Choroid plexus epithelial cell (primary cell): ENCODE measurements at regions not wholly inside any gene's neighbourhood (a gene's known extent, or its start where the extent isn't known, plus 50 kb on each side); places are given as distances from the start of the nearest gene placed in this dataset.
"Not testable (repeated sequence)": the region's sequence is repeated elsewhere in the genome, so short reads cannot be mapped to it uniquely, and the experiment has no call there.

Source experiments
- DNase-seq: peaks from one replicate; pipeline ENCODE4 v3.0.0-alpha.2; 2010; ENCODE audit warnings: low read depth
- H3K4me3 ChIP-seq: 2 replicates; pipeline ENCODE4 v1.5.1; 2011; ENCODE audit warnings: low read depth, mild to moderate bottlenecking, control low read depth, low read length, moderate library complexity
- TF ChIP-seq, protein P1 (sequence below): conservative IDR thresholded peaks from 2 replicates; pipeline ENCODE4 v1.5.1; 2011; ENCODE audit warnings: low read depth, mild to moderate bottlenecking, control low read depth, inconsistent platforms, low read length, moderate library complexity

DNA sequence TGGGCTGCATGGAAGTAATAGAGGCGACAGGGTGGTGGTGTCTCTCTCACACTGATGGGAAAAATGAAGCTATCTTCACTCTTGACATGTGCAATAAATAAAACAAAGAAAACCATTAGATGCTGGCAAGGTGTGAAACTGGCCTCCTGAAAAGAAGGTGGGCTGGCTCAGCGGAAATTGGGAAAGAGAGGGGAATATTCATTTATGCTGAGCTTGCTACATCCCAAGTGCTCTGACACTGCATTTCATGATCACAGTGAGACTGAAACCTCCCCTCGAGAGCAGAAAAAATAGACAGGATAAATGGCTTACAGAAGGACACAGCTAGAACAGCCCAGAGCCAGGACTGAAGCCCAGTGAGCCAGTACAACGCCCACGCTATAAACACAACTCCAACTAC lies 112.1 kb upstream of the SMLR1 start:
- H3K4me3 ChIP-seq = no peak overlapping the region
- TF ChIP-seq, protein P1, sequence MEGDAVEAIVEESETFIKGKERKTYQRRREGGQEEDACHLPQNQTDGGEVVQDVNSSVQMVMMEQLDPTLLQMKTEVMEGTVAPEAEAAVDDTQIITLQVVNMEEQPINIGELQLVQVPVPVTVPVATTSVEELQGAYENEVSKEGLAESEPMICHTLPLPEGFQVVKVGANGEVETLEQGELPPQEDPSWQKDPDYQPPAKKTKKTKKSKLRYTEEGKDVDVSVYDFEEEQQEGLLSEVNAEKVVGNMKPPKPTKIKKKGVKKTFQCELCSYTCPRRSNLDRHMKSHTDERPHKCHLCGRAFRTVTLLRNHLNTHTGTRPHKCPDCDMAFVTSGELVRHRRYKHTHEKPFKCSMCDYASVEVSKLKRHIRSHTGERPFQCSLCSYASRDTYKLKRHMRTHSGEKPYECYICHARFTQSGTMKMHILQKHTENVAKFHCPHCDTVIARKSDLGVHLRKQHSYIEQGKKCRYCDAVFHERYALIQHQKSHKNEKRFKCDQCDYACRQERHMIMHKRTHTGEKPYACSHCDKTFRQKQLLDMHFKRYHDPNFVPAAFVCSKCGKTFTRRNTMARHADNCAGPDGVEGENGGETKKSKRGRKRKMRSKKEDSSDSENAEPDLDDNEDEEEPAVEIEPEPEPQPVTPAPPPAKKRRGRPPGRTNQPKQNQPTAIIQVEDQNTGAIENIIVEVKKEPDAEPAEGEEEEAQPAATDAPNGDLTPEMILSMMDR = no peak
- no peak for DNase-seq

DNA sequence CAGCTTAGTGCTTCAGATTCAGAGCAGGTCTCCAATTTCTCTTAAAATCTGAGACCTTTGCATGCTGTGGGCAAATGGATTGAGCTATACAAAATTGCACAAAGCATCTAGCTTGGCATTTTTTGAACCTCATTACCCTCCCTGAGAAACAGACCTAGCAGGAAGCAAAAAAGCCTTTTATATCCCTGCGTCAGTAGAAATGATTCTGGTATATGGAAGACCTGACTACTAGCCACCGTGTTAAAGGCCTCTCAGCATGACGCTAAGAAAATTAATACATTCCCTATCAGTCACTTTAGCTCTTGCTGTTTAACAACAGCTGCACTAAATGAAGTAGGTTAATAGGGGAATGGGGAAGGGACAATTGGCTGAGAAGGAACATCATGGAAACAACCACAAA lies 110.7 kb upstream of the SMLR1 start:
- peak; percentile 15 for DNase-seq
- no peak overlapping the region for H3K4me3 ChIP-seq
- TF ChIP-seq, protein P1 = no peak

DNA sequence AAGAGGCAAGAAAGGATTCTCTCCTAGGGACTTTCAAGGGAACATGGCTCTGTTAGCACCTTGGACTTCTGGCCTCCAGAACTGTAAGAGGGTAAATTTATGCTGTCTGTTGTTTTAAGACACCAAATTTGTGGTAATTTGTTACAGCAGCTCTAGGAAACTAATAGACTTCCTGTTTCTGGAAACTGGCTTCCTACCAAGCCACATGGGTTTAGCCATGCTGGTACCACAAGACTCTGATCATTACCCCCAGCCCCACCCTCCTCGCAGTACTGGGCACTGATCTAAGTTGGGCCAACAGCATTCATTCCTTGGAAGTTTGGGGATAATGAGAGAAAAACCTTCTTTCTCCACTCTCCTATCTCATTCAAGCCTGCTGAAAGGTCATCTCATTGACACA lies 109.5 kb upstream of the SMLR1 start:
- peak; percentile 9 for DNase-seq
- H3K4me3 ChIP-seq = no peak overlapping the region
- TF ChIP-seq, protein P1 = no peak

DNA sequence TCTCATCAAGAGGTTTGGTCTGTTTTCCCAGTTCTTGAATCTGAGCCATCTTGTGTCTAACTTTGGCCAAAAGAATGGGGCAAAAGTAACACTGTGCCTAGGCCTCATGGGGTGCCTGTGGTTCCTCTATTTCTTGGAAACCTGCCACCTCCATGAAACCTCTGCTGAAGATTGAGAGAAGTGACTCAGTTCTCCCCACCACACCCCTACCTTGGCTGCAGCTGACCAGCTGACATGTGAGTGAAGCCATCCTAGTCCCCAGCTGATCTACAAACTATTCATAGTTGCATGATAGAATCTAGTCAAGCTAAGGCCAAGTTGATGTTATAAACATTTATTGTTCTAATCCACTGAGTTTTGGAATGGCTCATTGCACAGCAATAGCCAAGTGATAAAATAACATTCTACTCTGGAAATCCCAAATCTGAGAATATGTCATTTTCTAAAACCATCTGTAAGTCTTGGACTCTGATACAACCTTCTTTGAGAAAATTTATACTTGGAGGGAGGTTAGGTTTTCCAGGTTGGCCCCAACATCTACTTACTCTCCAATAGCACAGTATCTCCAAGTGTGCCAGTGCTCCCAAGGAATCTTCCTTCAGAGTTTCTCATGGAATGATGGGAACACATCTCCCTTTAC lies 107.0 kb upstream of the SMLR1 start:
- TF ChIP-seq, protein P1 = no peak
- H3K4me3 ChIP-seq = no peak overlapping the region
- no peak for DNase-seq

DNA sequence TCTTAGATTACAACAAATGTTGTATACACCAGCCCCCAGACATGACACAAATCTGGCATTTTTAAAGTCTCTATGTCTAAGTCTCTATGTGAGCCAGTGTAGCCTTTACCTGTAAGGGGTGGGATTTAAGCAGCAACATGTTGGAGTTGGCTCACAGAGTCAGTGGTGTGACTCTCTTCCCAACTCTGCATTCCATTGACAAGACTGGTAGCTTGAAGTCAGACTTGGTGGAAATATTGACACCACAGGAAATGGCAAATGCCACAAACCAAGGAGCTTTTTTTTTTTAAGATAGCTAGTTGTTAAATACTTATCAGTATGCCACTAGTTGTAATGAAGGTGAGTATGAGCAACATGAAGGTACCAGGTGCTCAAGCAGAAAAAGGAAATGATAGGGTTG lies 103.1 kb upstream of the SMLR1 start:
- no peak for DNase-seq

DNA sequence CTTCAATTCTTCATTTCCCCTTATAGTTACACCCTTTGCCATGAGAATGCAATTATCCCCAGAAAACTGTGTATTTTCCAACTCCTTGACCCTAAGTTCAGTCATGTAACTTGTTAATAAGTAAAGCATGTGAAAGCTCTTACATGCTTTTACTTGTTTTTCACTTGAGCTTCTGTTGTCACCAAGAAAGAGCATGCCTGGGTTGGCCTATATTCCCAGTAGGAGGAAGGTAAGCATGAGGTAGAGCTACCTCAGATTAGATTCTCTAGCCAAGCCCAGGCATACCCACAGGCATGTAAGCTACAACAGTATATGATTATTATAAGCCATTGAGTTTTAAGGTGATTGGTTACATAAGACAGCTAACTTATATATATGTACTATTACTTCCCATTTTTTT lies 101.7 kb upstream of the SMLR1 start:
- TF ChIP-seq, protein P1 = no peak
- H3K4me3 ChIP-seq = no peak overlapping the region
- DNase-seq = no peak

More for the DNA sequence above, 103.1 kb upstream of the SMLR1 start:
- TF ChIP-seq, protein P1 = no peak
- no peak overlapping the region for H3K4me3 ChIP-seq

DNA sequence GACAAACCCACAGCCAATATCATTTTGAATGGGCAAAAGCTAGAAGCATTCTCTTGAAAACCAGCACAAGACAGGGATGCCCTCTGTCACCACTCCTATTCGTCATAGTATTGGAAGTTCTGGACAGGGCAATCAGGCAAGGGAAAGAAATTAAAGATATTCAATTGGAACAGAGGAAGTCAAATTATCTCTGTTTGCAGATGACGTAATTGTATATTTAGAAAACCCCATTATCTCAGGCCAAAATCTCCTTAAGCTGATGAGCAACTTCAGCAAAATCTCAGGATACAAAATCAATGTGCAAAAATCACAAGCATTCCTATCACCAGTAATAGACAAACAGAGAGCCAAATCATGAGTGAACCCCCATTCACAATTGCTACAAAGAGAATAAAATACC lies 99.1 kb upstream of the SMLR1 start:
- DNase-seq, H3K4me3 ChIP-seq: not testable (repeated sequence)
